K562 (cell line): ENCODE measurements at regions not wholly inside any gene's neighbourhood (a gene's known extent, or its start where the extent isn't known, plus 50 kb on each side); places are given as distances from the start of the nearest gene placed in this dataset.
A peak's percentile ranks its signal among the peaks of the same experiment; 100 is the strongest.

Experiments
- ATAC-seq: fragments of 200-7000 bp; cut with Tn5 transposase; 3 replicates; pipeline ENCODE4 v1.9.1; 2020; ENCODE audit warnings: moderate library complexity
- BruUV-seq: library from RNA; stranded (reverse); fragments of 400-500 nt; replicated peaks from 2 replicates; lab custom pipeline; 2021; lab: Mats Ljungman, UMichigan
- CTCF ChIA-PET: fragments of 300-600 bp; formaldehyde crosslinking; extraction: SDS; loops from one replicate; lab custom pipeline; 2021; ENCODE audit warnings: low intra/inter-chr PET ratio; lab: Yijun Ruan, JAX
- POLR2A ChIA-PET: fragments of 300-600, 350-650 bp; sonication (Branson Sonifier 250); formaldehyde crosslinking; extraction: SDS; loops from one replicate; lab custom pipeline; 2021; ENCODE audit warnings: antibody characterized with exemption, inconsistent platforms; lab: Yijun Ruan, JAX
- DNase-seq, 4 experiments: peaks; one replicate each; pipeline versions ENCODE4 v3.0.0 to v3.0.0-alpha.2; 2011 to 2018; ENCODE audit warnings: low spot score in 3 of 4, mixed read lengths in 3 of 4; ENCODE audit errors: extremely low read depth in 1 of 4
- FAIRE-seq: peaks from 2 replicates; lab custom pipeline; 2011; peaks lifted over from hg19 to GRCh38; lab: Jason Lieb, UNC
- H2AFZ ChIP-seq: 2 replicates; pipeline ENCODE4 v1.6.0; 2011; ENCODE audit warnings: low read depth, low read length, control low read depth, inconsistent platforms
- H3K27ac ChIP-seq: fragments of 200-600 bp; 3 replicates; pipeline ENCODE4 v1.8.0; 2011; ENCODE audit warnings: low read depth, mild to moderate bottlenecking, control low read depth, inconsistent platforms, low read length, moderate library complexity, mixed read lengths; ENCODE audit errors: extremely low read depth
- H3K27me3 ChIP-seq, 2 experiments: fragments of 300-600 bp in 1 of 2; 2 replicates in 1 of 2; 3 replicates in 1 of 2; pipeline versions ENCODE4 v1.6.0 to v1.8.0; 2011; ENCODE audit warnings: inconsistent platforms in 2 of 2, low read length in 2 of 2, mild to moderate bottlenecking in 1 of 2, mixed read lengths in 1 of 2, moderate library complexity in 1 of 2; ENCODE audit not compliant: control insufficient read depth in 2 of 2, insufficient read depth in 2 of 2
- H3K36me3 ChIP-seq: fragments of 300-600 bp; 3 replicates; pipeline ENCODE4 v1.8.0; 2011; ENCODE audit warnings: mild to moderate bottlenecking, low read length, inconsistent platforms; ENCODE audit not compliant: control insufficient read depth, insufficient read depth
- H3K4me1 ChIP-seq, 2 experiments: fragments of 200-600 bp in 1 of 2; replicated peaks in 1 of 2; 2 replicates in 1 of 2; 3 replicates in 1 of 2; pipeline versions ENCODE4 v1.5.1 to v1.8.0; 2011; ENCODE audit warnings: inconsistent platforms in 2 of 2, low read length in 2 of 2, mild to moderate bottlenecking in 1 of 2, mixed read lengths in 1 of 2, moderate library complexity in 1 of 2; ENCODE audit not compliant: control insufficient read depth in 2 of 2, insufficient read depth in 2 of 2
- H3K4me2 ChIP-seq: 2 replicates; pipeline ENCODE4 v1.6.1; 2011; ENCODE audit warnings: low read length, control low read depth, inconsistent platforms, mixed read lengths; ENCODE audit not compliant: insufficient read depth
- H3K4me3 ChIP-seq: fragments of 200-600 bp; sonication (generic), shearing (Covaris generic); 2 replicates; pipeline ENCODE4 v1.5.1; 2016; ENCODE audit warnings: control low read depth, inconsistent platforms
- H3K79me2 ChIP-seq: fragments of 200-600 bp; 3 replicates; pipeline ENCODE4 v1.8.0; 2011; ENCODE audit warnings: low read length, inconsistent platforms; ENCODE audit not compliant: control insufficient read depth, insufficient read depth
- H3K9ac ChIP-seq, 2 experiments: 2 replicates each; pipeline versions ENCODE4 v1.6.0 to v1.6.1; 2011; ENCODE audit warnings: low read depth in 2 of 2, low read length in 2 of 2, control low read depth in 1 of 2, inconsistent platforms in 1 of 2, mild to moderate bottlenecking in 1 of 2, mixed read lengths in 1 of 2; ENCODE audit not compliant: insufficient read depth in 1 of 2
- H3K9me1 ChIP-seq: one replicate; pipeline ENCODE4 v1.6.0; 2011; ENCODE audit warnings: inconsistent platforms, mild to moderate bottlenecking, low read length, moderate library complexity; ENCODE audit not compliant: control insufficient read depth, insufficient read depth
- H3K9me3 ChIP-seq: replicated peaks from 2 replicates; pipeline ENCODE4 v1.5.1; 2011; ENCODE audit warnings: low read depth, low read length, inconsistent platforms; ENCODE audit not compliant: control insufficient read depth, insufficient read depth
- H4K20me1 ChIP-seq: replicated peaks from 2 replicates; pipeline ENCODE4 v1.6.1; 2011; ENCODE audit warnings: low read length, inconsistent platforms, mixed read lengths; ENCODE audit not compliant: control insufficient read depth, insufficient read depth
- CAMTA2 ChIP-seq: fragments of 250-450 bp; sonication (Bioruptor Pico); conservative IDR thresholded peaks from 2 replicates; pipeline ENCODE4 v1.5.1; 2022
- CTCF ChIP-seq, 3 experiments: IDR thresholded peaks in 2 of 3; conservative IDR thresholded peaks in 1 of 3; 2 replicates each; pipeline ENCODE4 v1.5.1; 2011 to 2012; ENCODE audit warnings: low read length in 3 of 3, mild to moderate bottlenecking in 3 of 3, control low read depth in 2 of 3, improper control_type of control experiment in 1 of 3, inconsistent platforms in 1 of 3, low read depth in 1 of 3, mixed read lengths in 1 of 3, moderate library complexity in 1 of 3; ENCODE audit not compliant: insufficient read depth in 2 of 3
- NUFIP1 ChIP-seq: fragments of 450-650 bp; IDR thresholded peaks from 2 replicates; pipeline ENCODE4 v1.6.1; 2018; ENCODE audit not compliant: partially characterized antibody
- OTX1 ChIP-seq: fragments of 450-650 bp; formaldehyde crosslinking; IDR thresholded peaks from 2 replicates; pipeline ENCODE4 v1.4.0; 2022; ENCODE audit warnings: mild to moderate bottlenecking
- RBBP5 ChIP-seq: fragments of 200-600 bp; sonication (generic); IDR thresholded peaks from 2 replicates; pipeline ENCODE4 v1.6.1; 2012; ENCODE audit warnings: borderline replicate concordance, mild to moderate bottlenecking, low read length, control low read depth, inconsistent platforms; ENCODE audit not compliant: insufficient read depth, poor library complexity, severe bottlenecking
- SMARCA4 ChIP-seq: fragments of 450-650 bp; IDR thresholded peaks from 2 replicates; pipeline ENCODE4 v1.6.1; 2016
- TCF3 ChIP-seq: sonication (generic); formaldehyde crosslinking; IDR thresholded peaks from 2 replicates; pipeline ENCODE4 v1.4.0; 2020; ENCODE audit warnings: mild to moderate bottlenecking, missing genetic modification reagents
- TFAP4 ChIP-seq: sonication (generic); formaldehyde crosslinking; IDR thresholded peaks from 2 replicates; pipeline ENCODE4 v1.8.0; 2022; ENCODE audit warnings: missing genetic modification reagents, mild to moderate bottlenecking, moderate library complexity, borderline replicate concordance
- ZNF511 ChIP-seq: sonication (generic); formaldehyde crosslinking; IDR thresholded peaks from 2 replicates; pipeline ENCODE4 v1.8.0; 2022; ENCODE audit warnings: mild to moderate bottlenecking, missing genetic modification reagents
- ZNF778 ChIP-seq: fragments of 450-650 bp; formaldehyde crosslinking; IDR thresholded peaks from 2 replicates; pipeline ENCODE4 v1.4.0; 2020; ENCODE audit warnings: mild to moderate bottlenecking, moderate library complexity
- WGBS: fragments of 100-300 bp; shearing (Covaris generic); methylation state at CpG from one replicate; pipeline ENCODE4 v1.1.6; 2016; ENCODE audit warnings: low coverage, mixed read lengths; ENCODE audit not compliant: insufficient coverage; ENCODE audit errors: missing lambda C conversion rate; 5-methylcytosine and 5-hydroxymethylcytosine counted together
- in situ Hi-C: fragments of 300-500 bp; cut with MboI; formaldehyde crosslinking; loops from 4 replicates; pipeline ENCODE4 v1.15.0; 2018; ENCODE audit warnings: inconsistent platforms, mixed read lengths
- intact Hi-C: fragments of 100-400 bp; cut with micrococcal nuclease; formaldehyde crosslinking; loops from 2 replicates; pipeline ENCODE4 v1.14.2; 2022
- TF ChIP-seq, protein P1 (sequence below): sonication (generic); formaldehyde crosslinking; IDR thresholded peaks from 2 replicates; pipeline ENCODE4 v1.8.1; 2023; ENCODE audit warnings: mild to moderate bottlenecking, missing genetic modification reagents
- TF ChIP-seq, protein P2 (sequence below), 2 experiments: fragments of 200-800 bp in 1 of 2; sonication (Bioruptor generic) in 1 of 2; sonication (generic) in 1 of 2; formaldehyde crosslinking in 1 of 2; IDR thresholded peaks in 1 of 2; conservative IDR thresholded peaks in 1 of 2; 2 replicates each; pipeline versions ENCODE4 v1.5.0 to v1.6.1; 2016 to 2020; ENCODE audit warnings: missing compliant biosample characterization in 1 of 2, missing genetic modification characterization in 1 of 2, missing genetic modification reagents in 1 of 2

- H2AFZ ChIP-seq = peak overlapping the region; percentile 72
- TF ChIP-seq RBBP5 (no peak), CTCF (IDR thresholded peaks at IDR 0.05 in 2 of 3, conservative IDR thresholded peaks at IDR 0.05 in 1 of 3; ENCODE audit: insufficient read depth in 2 of 3, low read depth in 1 of 3, low read length in 3 of 3) (no peak), SMARCA4 (0 out of 2 replicates have a peak, but pooled peaks have one; percentile 33), ZNF778 (no peak), TCF3 (CRISPR knock-in tag) (no peak), TFAP4 (CRISPR knock-in tag) (no peak), CAMTA2 (CRISPR knock-in tag) (no peak), ZNF511 (CRISPR knock-in tag) (no peak), NUFIP1 (no peak), OTX1 (no peak)
- TF ChIP-seq, protein P1, sequence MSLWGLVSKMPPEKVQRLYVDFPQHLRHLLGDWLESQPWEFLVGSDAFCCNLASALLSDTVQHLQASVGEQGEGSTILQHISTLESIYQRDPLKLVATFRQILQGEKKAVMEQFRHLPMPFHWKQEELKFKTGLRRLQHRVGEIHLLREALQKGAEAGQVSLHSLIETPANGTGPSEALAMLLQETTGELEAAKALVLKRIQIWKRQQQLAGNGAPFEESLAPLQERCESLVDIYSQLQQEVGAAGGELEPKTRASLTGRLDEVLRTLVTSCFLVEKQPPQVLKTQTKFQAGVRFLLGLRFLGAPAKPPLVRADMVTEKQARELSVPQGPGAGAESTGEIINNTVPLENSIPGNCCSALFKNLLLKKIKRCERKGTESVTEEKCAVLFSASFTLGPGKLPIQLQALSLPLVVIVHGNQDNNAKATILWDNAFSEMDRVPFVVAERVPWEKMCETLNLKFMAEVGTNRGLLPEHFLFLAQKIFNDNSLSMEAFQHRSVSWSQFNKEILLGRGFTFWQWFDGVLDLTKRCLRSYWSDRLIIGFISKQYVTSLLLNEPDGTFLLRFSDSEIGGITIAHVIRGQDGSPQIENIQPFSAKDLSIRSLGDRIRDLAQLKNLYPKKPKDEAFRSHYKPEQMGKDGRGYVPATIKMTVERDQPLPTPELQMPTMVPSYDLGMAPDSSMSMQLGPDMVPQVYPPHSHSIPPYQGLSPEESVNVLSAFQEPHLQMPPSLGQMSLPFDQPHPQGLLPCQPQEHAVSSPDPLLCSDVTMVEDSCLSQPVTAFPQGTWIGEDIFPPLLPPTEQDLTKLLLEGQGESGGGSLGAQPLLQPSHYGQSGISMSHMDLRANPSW (CRISPR knock-in tag) = no peak
- TF ChIP-seq, protein P2, sequence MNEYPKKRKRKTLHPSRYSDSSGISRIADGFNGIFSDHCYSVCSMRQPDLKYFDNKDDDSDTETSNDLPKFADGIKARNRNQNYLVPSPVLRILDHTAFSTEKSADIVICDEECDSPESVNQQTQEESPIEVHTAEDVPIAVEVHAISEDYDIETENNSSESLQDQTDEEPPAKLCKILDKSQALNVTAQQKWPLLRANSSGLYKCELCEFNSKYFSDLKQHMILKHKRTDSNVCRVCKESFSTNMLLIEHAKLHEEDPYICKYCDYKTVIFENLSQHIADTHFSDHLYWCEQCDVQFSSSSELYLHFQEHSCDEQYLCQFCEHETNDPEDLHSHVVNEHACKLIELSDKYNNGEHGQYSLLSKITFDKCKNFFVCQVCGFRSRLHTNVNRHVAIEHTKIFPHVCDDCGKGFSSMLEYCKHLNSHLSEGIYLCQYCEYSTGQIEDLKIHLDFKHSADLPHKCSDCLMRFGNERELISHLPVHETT (CRISPR knock-in tag; conservative IDR thresholded peaks at IDR 0.05 in 1 of 2, IDR thresholded peaks at IDR 0.05 in 1 of 2) = peak in 1 of 2 experiments; percentile 75; a peak in 1 of 4 replicates
Observed at GRCh38 chr6:144559865-144560593, 274.9 kb downstream of the UTRN start.

More at GRCh38 chr6:144559865-144560593, 274.9 kb downstream of the UTRN start:
- no peaks in the 10 kb centered on the region for H3K27me3 ChIP-seq
- no peaks in the 10 kb centered on the region for H3K36me3 ChIP-seq
- H3K4me2 ChIP-seq = peak overlapping the region; percentile 25
- no peaks in the 10 kb centered on the region for H4K20me1 ChIP-seq
- POLR2A ChIA-PET = no interaction called here
- H3K9me3 ChIP-seq = no peaks in the 10 kb centered on the region
- ATAC-seq (peak; percentile 67), FAIRE-seq (peak; percentile 37), DNase-seq (no peak)
- 0 out of 4 replicates have a peak overlapping the region, but pooled peaks of 1 of the 2 experiments have one; percentile 12 for H3K9ac ChIP-seq
- H3K4me1 ChIP-seq = peaks cover 0 to 11% of the 10 kb centered on the region in 2 experiments; a peak in 3 of 5 replicates
- intact Hi-C loops = no loop called here
- 17% methylated on average over 8 of the region's 8 CpGs for WGBS
- H3K79me2 ChIP-seq = no peaks in the 10 kb centered on the region
- H3K4me3 ChIP-seq = no peak overlapping the region
- CTCF ChIA-PET = no interaction called here
- no peaks in the 10 kb centered on the region for H3K9me1 ChIP-seq
- peak overlapping the region; percentile 16; the same call in 1 of the 3 replicates for H3K27ac ChIP-seq
- in situ Hi-C loops = no loop called here
- BruUV-seq = no TSS peak
